ENCODE measurements at regions not wholly inside any gene's neighbourhood (a gene's known extent, or its start where the extent isn't known, plus 50 kb on each side); places are given as distances from the start of the nearest gene placed in this dataset.

- Histone ChIP-seq H4K20me1 (ENCODE audit: insufficient read depth) (no peaks in the 10 kb centered on the region), H3K79me2 (ENCODE audit: insufficient read depth, low read depth) (no peaks in the 10 kb centered on the region), H3K4me3 (IDR thresholded peaks at IDR 0.05; ENCODE audit: insufficient read depth, low read depth, low read length) (no peak overlapping the region), H3K27ac (no peak overlapping the region), H3K36me3 (ENCODE audit: insufficient read depth) (no peaks in the 10 kb centered on the region), H3K27me3 (ENCODE audit: insufficient read depth, low read depth) (no peaks in the 10 kb centered on the region), H2AFZ (ENCODE audit: low read depth) (no peak overlapping the region), H3K9ac (no peak overlapping the region), H3K4me2 (no peak overlapping the region), H3K4me1 (ENCODE audit: low read depth, poor library complexity, severe bottlenecking) (no peaks in the 10 kb centered on the region)
- TF ChIP-seq CTCF (conservative IDR thresholded peaks at IDR 0.05; ENCODE audit: low read depth, low read length): no peak
These were observed 1953.9 kb upstream of the CDH6 start for GRCh38 chr5:29239606-29240005.

GRCh38 chr5:29238115-29238514, 1955.4 kb upstream of the CDH6 start:
- H4K20me1 ChIP-seq (ENCODE audit: insufficient read depth): no peaks in the 10 kb centered on the region
- no peak overlapping the region for H3K4me2 ChIP-seq
- no peaks in the 10 kb centered on the region for H3K79me2 ChIP-seq (ENCODE audit: insufficient read depth, low read depth)
- H3K4me3 ChIP-seq (IDR thresholded peaks at IDR 0.05; ENCODE audit: insufficient read depth, low read depth, low read length): no peak overlapping the region
- H3K9ac ChIP-seq: no peak overlapping the region
- H3K36me3 ChIP-seq (ENCODE audit: insufficient read depth): no peaks in the 10 kb centered on the region
- no peak overlapping the region for H2AFZ ChIP-seq (ENCODE audit: low read depth)
- no peak overlapping the region for H3K27ac ChIP-seq
- no peaks in the 10 kb centered on the region for H3K27me3 ChIP-seq (ENCODE audit: insufficient read depth, low read depth)
- TF ChIP-seq CTCF (conservative IDR thresholded peaks at IDR 0.05; ENCODE audit: low read depth, low read length): no peak
- no peaks in the 10 kb centered on the region for H3K4me1 ChIP-seq (ENCODE audit: low read depth, poor library complexity, severe bottlenecking)

GRCh38 chr5:29231154-29231553, 1962.3 kb upstream of the CDH6 start:
- H3K4me1 ChIP-seq (ENCODE audit: low read depth, poor library complexity, severe bottlenecking): no peaks in the 10 kb centered on the region

GRCh38 chr5:29230591-29230990, 1962.9 kb upstream of the CDH6 start:
- Histone ChIP-seq H3K27ac (no peak overlapping the region), H3K9ac (no peak overlapping the region), H4K20me1 (ENCODE audit: insufficient read depth) (no peaks in the 10 kb centered on the region), H3K36me3 (ENCODE audit: insufficient read depth) (no peaks in the 10 kb centered on the region), H3K4me1 (ENCODE audit: low read depth, poor library complexity, severe bottlenecking) (no peaks in the 10 kb centered on the region), H3K4me2 (no peak overlapping the region), H3K27me3 (ENCODE audit: insufficient read depth, low read depth) (no peaks in the 10 kb centered on the region), H3K79me2 (ENCODE audit: insufficient read depth, low read depth) (no peaks in the 10 kb centered on the region), H2AFZ (ENCODE audit: low read depth) (no peak overlapping the region), H3K4me3 (IDR thresholded peaks at IDR 0.05; ENCODE audit: insufficient read depth, low read depth, low read length) (no peak overlapping the region)
- no peak for TF ChIP-seq CTCF (conservative IDR thresholded peaks at IDR 0.05; ENCODE audit: low read depth, low read length)

More at GRCh38 chr5:29231154-29231553, 1962.3 kb upstream of the CDH6 start:
- no peak overlapping the region for H3K27ac ChIP-seq
- H2AFZ ChIP-seq (ENCODE audit: low read depth): no peak overlapping the region
- H3K4me3 ChIP-seq (IDR thresholded peaks at IDR 0.05; ENCODE audit: insufficient read depth, low read depth, low read length): no peak overlapping the region
- H4K20me1 ChIP-seq (ENCODE audit: insufficient read depth): no peaks in the 10 kb centered on the region
- no peaks in the 10 kb centered on the region for H3K79me2 ChIP-seq (ENCODE audit: insufficient read depth, low read depth)
- no peak for TF ChIP-seq CTCF (conservative IDR thresholded peaks at IDR 0.05; ENCODE audit: low read depth, low read length)
- no peak overlapping the region for H3K4me2 ChIP-seq
- no peaks in the 10 kb centered on the region for H3K27me3 ChIP-seq (ENCODE audit: insufficient read depth, low read depth)
- no peak overlapping the region for H3K9ac ChIP-seq
- H3K36me3 ChIP-seq (ENCODE audit: insufficient read depth): no peaks in the 10 kb centered on the region
